ENCODE measurements at regions not wholly inside any gene's neighbourhood (a gene's known extent, or its start where the extent isn't known, plus 50 kb on each side); places are given as distances from the start of the nearest gene placed in this dataset.

DNA sequence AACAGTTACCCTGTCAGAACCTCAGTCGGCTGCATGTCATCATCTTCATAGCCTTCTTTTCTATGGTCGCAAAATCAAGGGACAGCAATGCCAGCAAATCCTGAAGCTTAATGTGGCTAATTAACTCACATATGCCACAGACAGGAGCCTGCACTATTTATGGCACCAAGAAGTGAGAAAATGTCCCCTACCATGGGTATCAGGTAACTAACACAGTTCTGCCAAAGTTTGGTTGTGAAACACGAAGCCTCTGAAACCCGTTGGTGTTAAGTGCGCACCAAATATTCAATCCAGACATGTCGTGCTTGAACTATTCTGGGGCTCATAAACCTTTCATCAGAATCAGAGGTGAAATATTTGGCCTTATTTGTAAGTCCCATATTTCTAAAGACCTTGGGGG is 63.3 kb downstream of the EVX1 start:
- TF ChIP-seq EZH2 (optimal IDR thresholded peaks at IDR 0.05; ENCODE audit: low read depth, low read length) = no peak
- TF ChIP-seq, protein P1, sequence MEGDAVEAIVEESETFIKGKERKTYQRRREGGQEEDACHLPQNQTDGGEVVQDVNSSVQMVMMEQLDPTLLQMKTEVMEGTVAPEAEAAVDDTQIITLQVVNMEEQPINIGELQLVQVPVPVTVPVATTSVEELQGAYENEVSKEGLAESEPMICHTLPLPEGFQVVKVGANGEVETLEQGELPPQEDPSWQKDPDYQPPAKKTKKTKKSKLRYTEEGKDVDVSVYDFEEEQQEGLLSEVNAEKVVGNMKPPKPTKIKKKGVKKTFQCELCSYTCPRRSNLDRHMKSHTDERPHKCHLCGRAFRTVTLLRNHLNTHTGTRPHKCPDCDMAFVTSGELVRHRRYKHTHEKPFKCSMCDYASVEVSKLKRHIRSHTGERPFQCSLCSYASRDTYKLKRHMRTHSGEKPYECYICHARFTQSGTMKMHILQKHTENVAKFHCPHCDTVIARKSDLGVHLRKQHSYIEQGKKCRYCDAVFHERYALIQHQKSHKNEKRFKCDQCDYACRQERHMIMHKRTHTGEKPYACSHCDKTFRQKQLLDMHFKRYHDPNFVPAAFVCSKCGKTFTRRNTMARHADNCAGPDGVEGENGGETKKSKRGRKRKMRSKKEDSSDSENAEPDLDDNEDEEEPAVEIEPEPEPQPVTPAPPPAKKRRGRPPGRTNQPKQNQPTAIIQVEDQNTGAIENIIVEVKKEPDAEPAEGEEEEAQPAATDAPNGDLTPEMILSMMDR (IDR thresholded peaks at IDR 0.05; ENCODE audit: low read length) = no peak

Data from MM.1S (cell line).